H9 (cell line): ENCODE measurements at regions not wholly inside any gene's neighbourhood (a gene's known extent, or its start where the extent isn't known, plus 50 kb on each side); places are given as distances from the start of the nearest gene placed in this dataset.

Experiments used
- DNase-seq: peaks from one replicate; pipeline ENCODE4 v3.0.0-alpha.2; 2017
- H2AFZ ChIP-seq: one replicate; pipeline ENCODE4 v1.6.1; 2013; ENCODE audit warnings: mild to moderate bottlenecking, low read length, control low read depth, moderate library complexity
- H2AK5ac ChIP-seq: 2 replicates; pipeline ENCODE4 v1.6.1; 2013; ENCODE audit warnings: low read length, control low read depth, mixed read lengths; ENCODE audit not compliant: insufficient read length
- H2BK120ac ChIP-seq: one replicate; pipeline ENCODE4 v1.6.1; 2013; ENCODE audit warnings: low read depth, mild to moderate bottlenecking, low read length, control low read depth, inconsistent platforms; ENCODE audit not compliant: poor library complexity, severe bottlenecking
- H2BK12ac ChIP-seq: 2 replicates; pipeline ENCODE4 v1.6.1; 2013; ENCODE audit warnings: low read length, control low read depth, mixed read lengths, low read depth; ENCODE audit not compliant: insufficient read length
- H2BK15ac ChIP-seq: 2 replicates; pipeline ENCODE4 v1.6.1; 2013; ENCODE audit warnings: low read depth, low read length, control low read depth
- H2BK20ac ChIP-seq: one replicate; pipeline ENCODE4 v1.6.1; 2013; ENCODE audit warnings: low read depth, mild to moderate bottlenecking, low read length, control low read depth, inconsistent platforms; ENCODE audit not compliant: poor library complexity, severe bottlenecking
- H2BK5ac ChIP-seq: 2 replicates; pipeline ENCODE4 v1.6.1; 2013; ENCODE audit warnings: low read length, control low read depth, mixed read lengths; ENCODE audit not compliant: insufficient read length
- H3K14ac ChIP-seq: 2 replicates; pipeline ENCODE4 v1.6.1; 2013; ENCODE audit warnings: low read length, control low read depth; ENCODE audit not compliant: insufficient read depth
- H3K18ac ChIP-seq: 2 replicates; pipeline ENCODE4 v1.6.1; 2013; ENCODE audit warnings: low read depth, mild to moderate bottlenecking, mixed read lengths, low read length, control low read depth; ENCODE audit not compliant: insufficient read length
- H3K23ac ChIP-seq: 2 replicates; pipeline ENCODE4 v1.6.1; 2013; ENCODE audit warnings: low read length, control low read depth, mixed read lengths, low read depth; ENCODE audit not compliant: insufficient read length
- H3K23me2 ChIP-seq: 2 replicates; pipeline ENCODE4 v1.6.1; 2013; ENCODE audit warnings: low read depth, mild to moderate bottlenecking, mixed read lengths, low read length, control low read depth; ENCODE audit not compliant: insufficient read length, poor library complexity, severe bottlenecking
- H3K27ac ChIP-seq: 2 replicates; pipeline ENCODE4 v1.5.1; 2013; ENCODE audit warnings: low read length, control low read depth, mixed read lengths, low read depth; ENCODE audit not compliant: insufficient read length
- H3K27me3 ChIP-seq: 2 replicates; pipeline ENCODE4 v1.6.1; 2013; ENCODE audit warnings: low read length, control low read depth, inconsistent platforms; ENCODE audit not compliant: insufficient read depth
- H3K4ac ChIP-seq: 2 replicates; pipeline ENCODE4 v1.6.1; 2013; ENCODE audit warnings: low read depth, mild to moderate bottlenecking, control low read depth, inconsistent platforms, low read length, moderate library complexity
- H3K4me1 ChIP-seq: 2 replicates; pipeline ENCODE4 v1.6.1; 2013; ENCODE audit warnings: low read length, control low read depth, inconsistent platforms; ENCODE audit not compliant: insufficient read depth
- H3K4me2 ChIP-seq: 2 replicates; pipeline ENCODE4 v1.6.1; 2013; ENCODE audit warnings: low read length, control low read depth, mixed read lengths; ENCODE audit not compliant: insufficient read length, insufficient read depth
- H3K56ac ChIP-seq: 2 replicates; pipeline ENCODE4 v1.6.1; 2013; ENCODE audit warnings: low read depth, mild to moderate bottlenecking, mixed read lengths, low read length, control low read depth; ENCODE audit not compliant: insufficient read length
- H3K79me1 ChIP-seq: 2 replicates; pipeline ENCODE4 v1.6.1; 2013; ENCODE audit warnings: low read depth, mild to moderate bottlenecking, moderate library complexity, low read length, control low read depth, inconsistent platforms; ENCODE audit not compliant: insufficient read depth, poor library complexity, severe bottlenecking
- H3K79me2 ChIP-seq: 2 replicates; pipeline ENCODE4 v1.6.1; 2013; ENCODE audit warnings: low read length, control low read depth, inconsistent platforms; ENCODE audit not compliant: insufficient read depth
- H3K9ac ChIP-seq: 2 replicates; pipeline ENCODE4 v1.6.1; 2013; ENCODE audit warnings: low read length, control low read depth, mixed read lengths; ENCODE audit not compliant: insufficient read length; ENCODE audit errors: extremely low read depth
- H3K9me3 ChIP-seq: one replicate; pipeline ENCODE4 v1.6.1; 2013; ENCODE audit warnings: low read depth, low read length, inconsistent platforms; ENCODE audit not compliant: control insufficient read depth
- H3T11ph ChIP-seq: one replicate; pipeline ENCODE4 v1.6.1; 2013; ENCODE audit warnings: mild to moderate bottlenecking, low read length, control low read depth, inconsistent platforms
- H4K20me1 ChIP-seq: one replicate; pipeline ENCODE4 v1.6.1; 2013; ENCODE audit not compliant: control insufficient read depth, insufficient read length, insufficient read depth
- H4K5ac ChIP-seq: 2 replicates; pipeline ENCODE4 v1.6.1; 2013; ENCODE audit warnings: low read depth, mild to moderate bottlenecking, mixed read lengths, low read length, control low read depth; ENCODE audit not compliant: insufficient read length
- H4K8ac ChIP-seq: replicated peaks from 2 replicates; pipeline ENCODE4 v1.6.1; 2013; ENCODE audit warnings: low read length, control low read depth, mixed read lengths, low read depth; ENCODE audit not compliant: insufficient read length
- H4K91ac ChIP-seq: 2 replicates; pipeline ENCODE4 v1.6.1; 2013; ENCODE audit warnings: low read depth, mild to moderate bottlenecking, moderate library complexity, mixed read lengths, low read length, control low read depth; ENCODE audit not compliant: insufficient read length
- H3K27ac Mint-ChIP-seq, 3 experiments: 2 replicates in 2 of 3; 3 replicates in 1 of 3; pipeline ENCODE4 v1.8.0; 2020 to 2021; ENCODE audit warnings: mixed read lengths in 3 of 3, mild to moderate bottlenecking in 1 of 3, moderate library complexity in 1 of 3
- H3K27me3 Mint-ChIP-seq: 2 replicates; pipeline ENCODE4 v1.8.0; 2021; ENCODE audit warnings: low read depth, mild to moderate bottlenecking, moderate library complexity, mixed read lengths
- H3K36me3 Mint-ChIP-seq, 3 experiments: 2 replicates in 2 of 3; 3 replicates in 1 of 3; pipeline ENCODE4 v1.8.0; 2020 to 2021; ENCODE audit warnings: low read depth in 3 of 3, mixed read lengths in 3 of 3; ENCODE audit not compliant: insufficient read depth in 1 of 3
- H3K4me1 Mint-ChIP-seq, 2 experiments: 2 replicates each; pipeline ENCODE4 v1.8.0; 2020; ENCODE audit warnings: mixed read lengths in 2 of 2
- H3K4me3 Mint-ChIP-seq, 2 experiments: 2 replicates in 1 of 2; 3 replicates in 1 of 2; pipeline ENCODE4 v1.8.0; 2020 to 2021; ENCODE audit warnings: mild to moderate bottlenecking in 2 of 2, mixed read lengths in 2 of 2, moderate library complexity in 1 of 2
- H3K9me3 Mint-ChIP-seq, 2 experiments: 2 replicates in 1 of 2; 3 replicates in 1 of 2; pipeline ENCODE4 v1.8.0; 2020; ENCODE audit warnings: mild to moderate bottlenecking in 2 of 2, mixed read lengths in 2 of 2, moderate library complexity in 1 of 2
- CTCF ChIP-seq: fragments of 200-600 bp; sonication (generic); conservative IDR thresholded peaks from 3 replicates; pipeline ENCODE4 v1.8.0; 2021; ENCODE audit warnings: antibody characterized with exemption, mild to moderate bottlenecking
- WGBS: extraction: QIAGEN DNeasy Blood & Tissue Kit; methylation state at CpG from one replicate; pipeline ENCODE4 v1.1.7; 2013; ENCODE audit warnings: missing lambda C conversion rate, low lambda C conversion rate, mixed read lengths; ENCODE audit not compliant: insufficient read length; ENCODE audit errors: extremely low coverage; 5-methylcytosine and 5-hydroxymethylcytosine counted together

GRCh38 chr12:92434607-92435025, 268.2 kb upstream of the PLEKHG7 start:
- no peak overlapping the region for H4K5ac ChIP-seq
- no peaks in the 10 kb centered on the region for H3K23me2 ChIP-seq
- H3K27ac Mint-ChIP-seq = peak overlapping the region in 1 of 3 experiments; percentile 95; a peak in 1 of 7 replicates
- no peaks in the 10 kb centered on the region for H3K79me2 ChIP-seq
- no peak for TF ChIP-seq CTCF
- no peak overlapping the region for H3K56ac ChIP-seq
- H2BK15ac ChIP-seq = no peak overlapping the region
- no peak overlapping the region for H2BK20ac ChIP-seq
- H3K36me3 Mint-ChIP-seq = no peaks in the 10 kb centered on the region; a peak in 1 of 7 replicates
- H3K27ac ChIP-seq = no peak overlapping the region
- no peak overlapping the region for H2BK5ac ChIP-seq
- H3K4ac ChIP-seq = no peak overlapping the region
- H3K4me1 Mint-ChIP-seq = peaks cover 8 to 9% of the 10 kb centered on the region in 2 experiments
- H2BK120ac ChIP-seq = no peak overlapping the region
- H2AFZ ChIP-seq = no peak overlapping the region
- WGBS = no CpG with 5 or more reads among the region's 1 CpG
- H3K14ac ChIP-seq = no peak overlapping the region
- H3K18ac ChIP-seq = no peak overlapping the region
- no peak for DNase-seq
- no peak overlapping the region for H3K9ac ChIP-seq
- no peaks in the 10 kb centered on the region; the same call in 1 of the 2 replicates for H3K4me1 ChIP-seq
- H3K9me3 Mint-ChIP-seq = no peaks in the 10 kb centered on the region; a peak in 1 of 5 replicates
- no peak overlapping the region for H3K4me3 Mint-ChIP-seq
- no peak overlapping the region for H3K23ac ChIP-seq
- H3K4me2 ChIP-seq = no peak overlapping the region
- H3K27me3 ChIP-seq = no peaks in the 10 kb centered on the region
- no peaks in the 10 kb centered on the region for H3K9me3 ChIP-seq
- H2AK5ac ChIP-seq = no peak overlapping the region
- H4K20me1 ChIP-seq = no peaks in the 10 kb centered on the region
- no peak overlapping the region for H4K8ac ChIP-seq
- no peaks in the 10 kb centered on the region for H3K79me1 ChIP-seq
- no peaks in the 10 kb centered on the region for H3K27me3 Mint-ChIP-seq
- no peak overlapping the region for H3T11ph ChIP-seq
- no peak overlapping the region for H2BK12ac ChIP-seq
- no peak overlapping the region for H4K91ac ChIP-seq
